GM21423 (cell line): ENCODE measurements at regions not wholly inside any gene's neighbourhood (a gene's known extent, or its start where the extent isn't known, plus 50 kb on each side); places are given as distances from the start of the nearest gene placed in this dataset.

Source experiments
- ATAC-seq: cut with Tn5 transposase; IDR thresholded peaks from one replicate; pipeline ENCODE4 v1.9.1; 2021; ENCODE audit warnings: mild to moderate bottlenecking, moderate library complexity; ENCODE audit not compliant: unreplicated experiment

DNA sequence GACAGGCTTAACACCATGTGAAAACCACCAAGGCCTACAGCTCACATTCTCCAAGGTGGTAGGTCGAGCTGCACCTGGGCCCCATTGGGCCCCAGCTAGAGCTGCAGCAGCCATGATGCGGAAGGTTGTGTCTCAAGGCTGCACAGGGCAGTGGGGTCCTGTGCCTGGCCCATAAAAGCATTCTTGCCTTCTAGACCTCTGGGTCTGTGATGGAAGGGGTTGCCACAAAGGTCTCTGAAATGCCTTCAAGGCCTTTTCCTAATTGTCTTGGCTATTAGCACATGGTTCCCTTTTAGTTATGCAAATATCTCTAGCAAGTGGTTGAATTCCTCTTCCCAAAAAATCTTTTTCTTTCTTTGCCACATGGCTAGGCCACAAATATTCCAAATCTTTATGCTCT, 52.5 kb upstream of the C11orf58 start:
- ATAC-seq, result no peak

- no peak for ATAC-seq
These were observed 59.9 kb upstream of the C11orf58 start for GRCh38 chr11:16678466-16679116.

- ATAC-seq, result no peak
These were observed 68.5 kb upstream of the C11orf58 start for GRCh38 chr11:16669799-16670415.

- no peak for ATAC-seq
These were observed 105.9 kb upstream of the C11orf58 start for GRCh38 chr11:16632295-16633200.

DNA sequence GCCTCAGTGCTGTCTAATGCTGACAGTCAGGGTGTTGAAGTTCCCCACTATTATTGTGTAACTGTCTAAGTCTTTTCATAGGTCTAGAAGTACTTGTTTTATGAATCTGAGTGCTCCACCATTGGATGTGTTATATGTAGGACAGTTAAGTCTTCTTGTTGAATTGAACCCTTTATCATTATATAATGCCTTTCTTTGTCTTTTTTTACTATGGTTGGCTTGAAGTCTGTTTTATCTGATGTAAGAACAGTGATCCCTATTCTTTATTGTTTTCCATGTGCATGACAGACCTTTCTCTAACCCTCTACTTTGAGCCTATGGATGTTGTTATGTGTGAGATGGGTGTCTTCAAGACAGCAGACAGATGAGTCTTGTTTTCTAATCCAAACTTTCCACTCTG, 107.8 kb upstream of the C11orf58 start:
- no peak for ATAC-seq

GRCh38 chr11:16618431-16618830, 120.0 kb upstream of the C11orf58 start:
- no peak for ATAC-seq

GRCh38 chr11:16615480-16615879, 123.0 kb upstream of the C11orf58 start:
- ATAC-seq, result no peak

DNA sequence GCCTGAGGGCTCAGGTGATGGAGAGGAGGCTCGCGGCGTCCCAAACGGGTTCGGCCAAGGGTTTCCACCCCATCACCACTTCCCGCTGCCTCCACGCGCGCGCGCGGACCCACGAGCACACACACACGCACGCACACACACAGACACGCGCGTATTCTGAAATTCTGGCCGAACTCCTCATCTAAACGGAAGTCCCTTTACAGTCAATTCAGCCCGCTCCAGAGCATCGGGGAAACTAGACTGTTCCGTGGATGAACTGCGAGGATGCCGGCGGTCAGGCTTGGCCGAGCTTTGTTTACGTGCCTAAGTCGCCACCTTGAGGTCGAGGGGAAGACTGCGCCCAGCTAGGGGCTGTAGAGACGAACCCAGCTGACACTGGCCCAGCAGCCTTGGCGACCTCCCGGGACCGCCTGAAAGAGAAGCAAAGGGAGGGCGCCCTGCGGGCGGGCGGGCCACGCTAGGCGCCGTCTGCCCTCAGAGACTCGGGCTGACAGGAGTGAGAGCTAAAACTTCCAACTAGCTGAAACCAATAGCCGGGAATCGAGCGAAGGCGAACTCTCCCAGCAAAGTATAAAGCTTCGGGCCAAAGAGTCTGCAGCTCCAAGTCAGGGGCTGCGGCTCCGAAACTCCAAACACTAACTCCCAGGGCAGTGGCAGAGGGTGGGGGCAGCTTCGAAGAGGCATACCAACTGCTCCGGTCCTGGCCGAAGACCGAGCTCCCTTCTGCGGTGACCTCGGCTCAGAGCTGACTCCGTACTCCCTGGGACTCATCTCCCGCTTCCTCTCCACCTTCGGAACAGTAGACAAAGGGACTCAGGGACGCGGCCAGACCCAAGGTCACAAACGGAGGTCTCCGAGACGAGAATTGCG, 124.7 kb upstream of the C11orf58 start:
- peak; percentile 100 for ATAC-seq

GRCh38 chr11:16613262-16613511, 125.3 kb upstream of the C11orf58 start:
- no peak for ATAC-seq

DNA sequence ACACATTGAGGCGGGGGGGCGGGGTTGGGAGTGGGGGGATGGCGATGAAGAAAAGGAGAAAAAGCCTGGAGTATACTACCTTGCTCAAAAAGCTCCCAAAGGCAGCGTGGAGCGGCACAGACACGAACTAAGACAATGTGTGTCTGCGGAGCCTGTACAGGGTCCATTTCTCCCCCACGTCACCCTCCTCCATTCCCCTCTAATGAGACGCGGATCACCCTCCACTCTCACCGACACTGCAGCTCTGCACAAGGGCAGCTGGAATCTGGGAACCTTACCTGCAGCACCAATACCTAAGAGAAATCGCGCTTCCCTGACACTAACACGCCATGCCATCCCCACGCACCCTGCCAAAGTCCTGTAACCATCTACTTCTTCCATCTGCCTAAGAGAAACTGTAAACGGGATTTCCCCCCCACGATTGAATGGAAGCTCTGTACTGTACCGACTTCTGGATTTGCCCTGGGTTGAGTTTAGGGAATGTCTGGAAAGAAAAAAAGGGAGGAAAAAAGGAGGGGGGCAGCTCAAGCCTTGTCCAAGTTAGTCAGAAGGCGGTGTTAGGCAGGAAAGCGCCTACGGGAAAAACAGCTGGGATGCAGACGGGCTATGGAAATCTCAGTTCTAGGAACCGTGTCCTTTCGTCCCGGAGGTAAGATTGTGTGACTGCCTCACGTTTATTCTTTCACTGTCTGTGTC, 125.7 kb upstream of the C11orf58 start:
- no peak for ATAC-seq

- ATAC-seq, result no peak
These were observed 126.4 kb upstream of the C11orf58 start for GRCh38 chr11:16611926-16612565.

- ATAC-seq, result no peak
These were observed 127.0 kb upstream of the C11orf58 start for GRCh38 chr11:16611401-16611921.

GRCh38 chr11:16610738-16611388, 127.6 kb upstream of the C11orf58 start:
- ATAC-seq, result no peak

DNA sequence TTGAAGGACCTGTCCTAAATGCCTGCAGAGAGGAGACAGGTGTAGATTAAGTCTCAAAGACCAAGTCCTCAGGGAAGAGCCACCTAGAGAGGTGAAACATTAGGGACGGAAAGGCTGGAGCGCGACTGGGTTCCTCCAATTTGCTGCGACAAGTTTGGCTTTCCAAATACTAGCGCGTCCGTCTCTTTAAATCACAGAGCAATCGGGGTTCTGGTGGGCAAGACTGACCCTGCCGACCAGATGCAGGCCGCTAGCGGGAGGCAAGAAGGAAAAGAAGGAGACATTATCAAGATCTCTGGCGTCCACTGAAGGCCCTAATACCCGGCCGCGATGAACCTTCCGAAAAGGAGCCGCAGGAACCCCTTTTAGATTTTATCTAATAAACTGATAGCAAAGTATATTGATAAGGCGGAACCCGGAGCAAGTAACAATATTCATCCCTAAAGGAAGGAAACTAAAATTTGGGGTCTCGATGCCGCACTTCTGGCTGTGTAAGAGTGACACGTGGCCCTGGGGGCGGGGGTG, 128.2 kb upstream of the C11orf58 start:
- ATAC-seq, result no peak

DNA sequence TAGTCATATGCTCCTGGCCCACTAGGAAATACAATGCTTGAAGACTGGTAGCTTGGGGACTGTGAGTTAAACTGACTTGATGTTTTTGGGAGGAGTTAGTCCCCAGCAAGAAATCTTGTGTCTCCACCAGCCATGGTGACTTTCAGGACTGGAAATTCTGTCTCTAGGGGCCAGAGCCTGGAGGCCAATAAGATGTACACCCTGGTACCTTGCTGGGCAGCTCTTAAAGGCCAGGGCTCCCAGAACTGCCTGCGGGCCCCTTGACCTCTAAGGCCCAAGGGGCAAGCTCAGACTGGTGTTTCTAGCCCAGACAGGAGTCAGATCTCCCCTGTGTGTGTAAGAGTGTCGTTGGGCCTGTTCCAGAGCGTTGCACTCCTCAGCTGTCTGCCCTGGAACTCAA, 128.7 kb upstream of the C11orf58 start:
- no peak for ATAC-seq

- ATAC-seq, result no peak
These were observed 130.5 kb upstream of the C11orf58 start for GRCh38 chr11:16607675-16608644.

DNA sequence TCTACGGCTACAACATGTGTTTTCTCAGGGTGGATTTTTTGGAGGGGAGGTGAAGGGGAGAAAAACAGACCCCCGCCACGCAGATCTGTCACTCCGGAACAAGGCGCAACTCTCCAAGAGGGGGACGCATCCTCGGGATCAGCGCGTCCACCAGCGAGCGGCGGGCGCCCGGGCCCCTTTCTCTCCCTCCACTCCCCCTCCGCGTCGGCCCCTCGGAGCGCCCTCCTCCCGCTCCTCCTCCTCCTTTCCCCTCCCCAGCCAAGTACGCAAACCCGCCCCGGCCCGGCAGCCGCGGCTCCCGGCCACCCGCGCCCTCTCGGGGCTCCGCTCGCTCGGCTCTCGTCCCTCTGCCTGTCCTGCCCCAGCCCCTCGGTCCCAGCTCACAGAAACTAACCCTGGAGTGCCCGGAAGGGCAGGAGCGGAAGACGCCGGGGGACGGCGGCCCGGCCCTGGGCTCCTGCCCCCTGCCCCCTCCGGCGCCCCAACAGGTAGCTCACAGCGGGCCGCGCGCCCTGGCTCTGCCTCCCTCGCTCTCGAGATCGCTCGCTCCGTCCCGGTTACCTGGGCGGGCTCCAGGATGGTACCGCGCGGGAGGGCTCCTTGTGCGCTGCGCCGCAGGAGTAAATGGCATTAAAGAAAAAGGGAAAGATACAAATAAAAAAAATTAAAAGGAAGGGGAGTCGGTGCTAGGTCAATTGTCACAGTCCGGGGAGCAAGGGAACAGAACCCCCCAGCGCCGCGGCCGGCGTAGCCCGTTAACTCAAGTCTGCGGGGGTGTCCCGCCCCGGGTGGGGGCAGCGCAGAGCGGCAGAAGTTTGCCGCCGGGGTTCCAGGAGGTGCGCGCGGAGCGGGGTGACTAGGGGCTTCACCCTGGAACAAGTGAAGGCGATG, 131.4 kb upstream of the C11orf58 start:
- no peak for ATAC-seq
